NT2/D1 (cell line): ENCODE measurements at regions not wholly inside any gene's neighbourhood (a gene's known extent, or its start where the extent isn't known, plus 50 kb on each side); places are given as distances from the start of the nearest gene placed in this dataset.
"Not testable (repeated sequence)": the region's sequence is repeated elsewhere in the genome, so short reads cannot be mapped to it uniquely, and the experiment has no call there.

Experiments
- DNase-seq: peaks from one replicate; pipeline ENCODE4 v3.0.0-alpha.2; 2011; ENCODE audit warnings: low read depth, low spot score
- H3K27me3 ChIP-seq: 2 replicates; pipeline ENCODE4 v1.6.0; 2011; ENCODE audit warnings: mild to moderate bottlenecking; ENCODE audit not compliant: insufficient read length, insufficient read depth
- H3K36me3 ChIP-seq: 2 replicates; pipeline ENCODE4 v1.6.1; 2011; ENCODE audit warnings: mild to moderate bottlenecking, low read length, mixed read lengths; ENCODE audit not compliant: insufficient read depth, insufficient read length
- H3K4me1 ChIP-seq: 2 replicates; pipeline ENCODE4 v1.5.1; 2011; ENCODE audit not compliant: insufficient read depth, insufficient read length
- H3K4me3 ChIP-seq: 2 replicates; pipeline ENCODE4 v1.5.1; 2011; ENCODE audit warnings: low read depth; ENCODE audit not compliant: insufficient read length
- H3K9ac ChIP-seq: 2 replicates; pipeline ENCODE4 v1.6.0; 2011; ENCODE audit warnings: low read depth; ENCODE audit not compliant: insufficient read length
- H3K9me3 ChIP-seq: 2 replicates; pipeline ENCODE4 v1.5.1; 2011; ENCODE audit warnings: mild to moderate bottlenecking, low read length; ENCODE audit not compliant: insufficient read depth
- SUZ12 ChIP-seq: IDR thresholded peaks from 2 replicates; pipeline ENCODE4 v1.6.1; 2011; ENCODE audit not compliant: insufficient read length, insufficient read depth; ENCODE audit errors: extremely low read depth
- YY1 ChIP-seq: IDR thresholded peaks from 2 replicates; pipeline ENCODE4 v1.6.1; 2011; ENCODE audit not compliant: insufficient read length, insufficient read depth
- ZNF274 ChIP-seq: IDR thresholded peaks from 2 replicates; pipeline ENCODE4 v1.6.1; 2011; ENCODE audit warnings: mild to moderate bottlenecking, low read depth, low read length

- no peaks in the 10 kb centered on the region for H3K27me3 ChIP-seq
- TF ChIP-seq ZNF274 (no peak), YY1 (no peak), SUZ12 (no peak)
- no peaks in the 10 kb centered on the region for H3K36me3 ChIP-seq
- no peak for DNase-seq
- 0 out of 2 replicates have a peak, but pooled peaks cover 5% of the 10 kb centered on the region for H3K9me3 ChIP-seq
- H3K4me3 ChIP-seq = no peak overlapping the region
- H3K4me1 ChIP-seq = peaks cover 2% of the 10 kb centered on the region
- no peak overlapping the region for H3K9ac ChIP-seq
Measured at GRCh38 chr6:10320291-10320690, 94.6 kb downstream of the TFAP2A start.

- H3K4me3 ChIP-seq = no peak overlapping the region
- no peak for TF ChIP-seq SUZ12
- H3K36me3 ChIP-seq = no peaks in the 10 kb centered on the region
- no peaks in the 10 kb centered on the region for H3K27me3 ChIP-seq
- no peak overlapping the region for H3K9ac ChIP-seq
- H3K4me1 ChIP-seq = peaks cover 3% of the 10 kb centered on the region
- no peak for DNase-seq
- 0 out of 2 replicates have a peak, but pooled peaks cover 5% of the 10 kb centered on the region for H3K9me3 ChIP-seq
Measured at GRCh38 chr6:10316373-10316721, 98.5 kb downstream of the TFAP2A start.

- Histone ChIP-seq H3K9me3 (0 out of 2 replicates have a peak, but pooled peaks cover 5% of the 10 kb centered on the region), H3K9ac (peak overlapping the region; percentile 26), H3K36me3 (no peaks in the 10 kb centered on the region), H3K4me1 (peaks cover 3% of the 10 kb centered on the region), H3K27me3 (no peaks in the 10 kb centered on the region), H3K4me3 (no peak overlapping the region)
- TF ChIP-seq SUZ12 (no peak), YY1 (no peak), ZNF274 (no peak)
- DNase-seq = no peak
Measured at GRCh38 chr6:10315658-10316372, 99.1 kb downstream of the TFAP2A start.

GRCh38 chr6:10315034-10315433, 99.8 kb downstream of the TFAP2A start:
- Histone ChIP-seq H3K9me3 (0 out of 2 replicates have a peak, but pooled peaks cover 5% of the 10 kb centered on the region), H3K36me3 (no peaks in the 10 kb centered on the region), H3K4me3 (no peak overlapping the region), H3K4me1 (peaks cover 3% of the 10 kb centered on the region), H3K27me3 (no peaks in the 10 kb centered on the region), H3K9ac (no peak overlapping the region)
- TF ChIP-seq ZNF274 (no peak), YY1 (no peak), SUZ12 (no peak)
- DNase-seq = peak; percentile 65

- Histone ChIP-seq H3K9me3 (0 out of 2 replicates have a peak, but pooled peaks cover 3% of the 10 kb centered on the region), H3K4me1 (peaks cover 3% of the 10 kb centered on the region), H3K36me3 (no peaks in the 10 kb centered on the region), H3K27me3 (no peaks in the 10 kb centered on the region), H3K9ac (peak overlapping the region; percentile 18), H3K4me3 (no peak overlapping the region)
- TF ChIP-seq YY1 (no peak), SUZ12 (no peak), ZNF274 (no peak)
- DNase-seq = no peak
Measured at GRCh38 chr6:10314163-10314955, 100.5 kb downstream of the TFAP2A start.

GRCh38 chr6:10313799-10314162, 101.1 kb downstream of the TFAP2A start:
- DNase-seq = no peak
- H3K4me3 ChIP-seq = no peak overlapping the region
- TF ChIP-seq SUZ12 = no peak
- TF ChIP-seq ZNF274 = no peak
- no peak for TF ChIP-seq YY1
- no peaks in the 10 kb centered on the region for H3K36me3 ChIP-seq
- H3K9ac ChIP-seq = peak overlapping the region; percentile 18
- H3K4me1 ChIP-seq = peaks cover 3% of the 10 kb centered on the region
- no peaks in the 10 kb centered on the region for H3K27me3 ChIP-seq
- no peaks in the 10 kb centered on the region for H3K9me3 ChIP-seq

- Histone ChIP-seq H3K27me3 (no peaks in the 10 kb centered on the region), H3K4me3 (no peak overlapping the region), H3K4me1 (peaks cover 3% of the 10 kb centered on the region), H3K9ac (no peak overlapping the region), H3K36me3 (no peaks in the 10 kb centered on the region), H3K9me3 (no peaks in the 10 kb centered on the region)
- no peak for TF ChIP-seq YY1
- no peak for TF ChIP-seq ZNF274
- TF ChIP-seq SUZ12 = no peak
- DNase-seq = no peak
Measured at GRCh38 chr6:10312445-10312844, 102.4 kb downstream of the TFAP2A start.

GRCh38 chr6:10311546-10312405, 103.1 kb downstream of the TFAP2A start:
- not testable (repeated sequence) for H3K9me3 ChIP-seq, DNase-seq, H3K4me1 ChIP-seq, H3K9ac ChIP-seq, H3K36me3 ChIP-seq, H3K27me3 ChIP-seq, H3K4me3 ChIP-seq
